B cell (primary cell): ENCODE measurements at regions not wholly inside any gene's neighbourhood (a gene's known extent, or its start where the extent isn't known, plus 50 kb on each side); places are given as distances from the start of the nearest gene placed in this dataset.

Experiments used
- EZH2 ChIP-seq: IDR thresholded peaks from 2 replicates; pipeline ENCODE4 v1.6.1; 2012; ENCODE audit warnings: borderline replicate concordance, low read depth, mild to moderate bottlenecking, moderate library complexity, low read length; ENCODE audit not compliant: insufficient read depth, poor library complexity, severe bottlenecking
- TF ChIP-seq, protein P1 (sequence below): fragments of 200-600 bp; IDR thresholded peaks from one replicate; pipeline ENCODE4 v1.8.0; 2022; ENCODE audit warnings: antibody characterized with exemption, mild to moderate bottlenecking

DNA sequence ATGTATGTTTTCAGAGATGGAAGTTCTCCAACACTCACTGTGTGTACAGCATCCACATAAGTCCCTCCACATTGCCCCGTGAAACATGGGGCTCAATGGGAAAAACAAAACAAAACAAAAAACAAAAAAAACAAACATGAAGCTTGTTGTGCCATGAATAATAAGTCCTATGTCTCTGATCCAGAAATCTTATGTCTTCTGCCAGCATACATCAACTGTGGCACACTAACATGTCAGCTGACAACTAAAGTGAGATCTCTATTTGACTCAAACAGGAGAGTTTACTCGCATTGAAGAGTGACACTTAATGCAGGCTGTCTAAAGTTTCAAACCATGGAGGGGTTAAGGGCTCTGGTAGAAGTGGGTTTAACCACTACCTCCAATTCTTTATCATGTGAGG is 180.2 kb upstream of the ROBO1 start:
- TF ChIP-seq, protein P1, sequence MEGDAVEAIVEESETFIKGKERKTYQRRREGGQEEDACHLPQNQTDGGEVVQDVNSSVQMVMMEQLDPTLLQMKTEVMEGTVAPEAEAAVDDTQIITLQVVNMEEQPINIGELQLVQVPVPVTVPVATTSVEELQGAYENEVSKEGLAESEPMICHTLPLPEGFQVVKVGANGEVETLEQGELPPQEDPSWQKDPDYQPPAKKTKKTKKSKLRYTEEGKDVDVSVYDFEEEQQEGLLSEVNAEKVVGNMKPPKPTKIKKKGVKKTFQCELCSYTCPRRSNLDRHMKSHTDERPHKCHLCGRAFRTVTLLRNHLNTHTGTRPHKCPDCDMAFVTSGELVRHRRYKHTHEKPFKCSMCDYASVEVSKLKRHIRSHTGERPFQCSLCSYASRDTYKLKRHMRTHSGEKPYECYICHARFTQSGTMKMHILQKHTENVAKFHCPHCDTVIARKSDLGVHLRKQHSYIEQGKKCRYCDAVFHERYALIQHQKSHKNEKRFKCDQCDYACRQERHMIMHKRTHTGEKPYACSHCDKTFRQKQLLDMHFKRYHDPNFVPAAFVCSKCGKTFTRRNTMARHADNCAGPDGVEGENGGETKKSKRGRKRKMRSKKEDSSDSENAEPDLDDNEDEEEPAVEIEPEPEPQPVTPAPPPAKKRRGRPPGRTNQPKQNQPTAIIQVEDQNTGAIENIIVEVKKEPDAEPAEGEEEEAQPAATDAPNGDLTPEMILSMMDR, result no peak
- TF ChIP-seq EZH2, result no peak
